Upper lobe of left lung (tissue), 6 donors: ENCODE measurements at regions not wholly inside any gene's neighbourhood (a gene's known extent, or its start where the extent isn't known, plus 50 kb on each side); places are given as distances from the start of the nearest gene placed in this dataset.

Source experiments
- ATAC-seq, 2 donors: fragments of 200-7000 bp; cut with Tn5 transposase; one replicate each; pipeline ENCODE4 v1.9.1; 2022; ENCODE audit warnings: mild to moderate bottlenecking in 2 of 2, moderate library complexity in 2 of 2; ENCODE audit not compliant: low FRiP score in 2 of 2
- DNase-seq, 2 donors: peaks; one replicate each; pipeline ENCODE4 v3.0.0-alpha.2; 2019 to 2020
- H3K27ac ChIP-seq, 4 donors: fragments of 200-600 bp; sonication (generic); one replicate each; pipeline ENCODE4 v1.5.1; 2016 to 2019
- H3K27me3 ChIP-seq, 4 donors: fragments of 200-600 bp; sonication (generic); one replicate each; pipeline ENCODE4 v1.5.1; 2017 to 2019
- H3K36me3 ChIP-seq, 4 donors: fragments of 200-600 bp; sonication (generic); one replicate each; pipeline ENCODE4 v1.5.1; 2016 to 2019
- H3K4me1 ChIP-seq, 4 donors: fragments of 200-600 bp; sonication (generic); one replicate each; pipeline ENCODE4 v1.5.1; 2018 to 2019
- H3K4me3 ChIP-seq, 4 donors: fragments of 200-600 bp; sonication (generic); one replicate each; pipeline ENCODE4 v1.5.1; 2017 to 2019; ENCODE audit warnings: mild to moderate bottlenecking in 2 of 4, moderate library complexity in 1 of 4
- H3K9me3 ChIP-seq, 4 donors: fragments of 200-600 bp; sonication (generic); one replicate each; pipeline ENCODE4 v1.5.1; 2018 to 2019
- CTCF ChIP-seq, 6 experiments: fragments of 450-650 bp in 4 of 6; fragments of 200-600 bp in 2 of 6; sonication (generic) in 2 of 6; IDR thresholded peaks; one replicate each; pipeline ENCODE4 v1.5.1; 2016 to 2019; ENCODE audit warnings: antibody characterized with exemption in 6 of 6
- EP300 ChIP-seq, 4 donors: sonication (generic); formaldehyde crosslinking; IDR thresholded peaks; one replicate each; pipeline ENCODE4 v1.5.1; 2017; ENCODE audit warnings: antibody characterized with exemption in 4 of 4, control low read depth in 2 of 4
- POLR2A ChIP-seq, 4 donors: fragments of 450-650 bp; IDR thresholded peaks; one replicate each; pipeline ENCODE4 v1.5.1; 2016 to 2017; ENCODE audit warnings: antibody characterized with exemption in 4 of 4, mild to moderate bottlenecking in 2 of 4
- POLR2AphosphoS5 ChIP-seq, 2 donors: sonication (generic); formaldehyde crosslinking; IDR thresholded peaks; one replicate each; pipeline ENCODE4 v1.5.1; 2017; ENCODE audit warnings: antibody characterized with exemption in 2 of 2
- WGBS, 2 donors: methylation state at CpG; one replicate each; pipeline ENCODE4 v1.1.5; 2017 to 2018; 5-methylcytosine and 5-hydroxymethylcytosine counted together
- donor health status: DM: no; HTN: no; CAD: no; lungs with moderate emphysema.
- donor health status: DM: no; HTN: yes; CAD: no; lungs with severe emphysema.

- H3K4me1 ChIP-seq: no peaks in the 10 kb centered on the region
- DNase-seq (no peak), ATAC-seq (no peak)
- no peaks in the 10 kb centered on the region for H3K27me3 ChIP-seq
- no peak overlapping the region for H3K4me3 ChIP-seq
- TF ChIP-seq POLR2AphosphoS5 (IDR thresholded peaks at IDR 0.05) (no peak), CTCF (IDR thresholded peaks at IDR 0.05) (no peak), EP300 (IDR thresholded peaks at IDR 0.05) (no peak), POLR2A (IDR thresholded peaks at IDR 0.05) (no peak)
- H3K9me3 ChIP-seq: no peaks in the 10 kb centered on the region
- H3K27ac ChIP-seq: no peak overlapping the region
- no peaks in the 10 kb centered on the region for H3K36me3 ChIP-seq
These were observed 208.0 kb upstream of the SPOPL start for GRCh38 chr2:138293549-138293948.

DNA sequence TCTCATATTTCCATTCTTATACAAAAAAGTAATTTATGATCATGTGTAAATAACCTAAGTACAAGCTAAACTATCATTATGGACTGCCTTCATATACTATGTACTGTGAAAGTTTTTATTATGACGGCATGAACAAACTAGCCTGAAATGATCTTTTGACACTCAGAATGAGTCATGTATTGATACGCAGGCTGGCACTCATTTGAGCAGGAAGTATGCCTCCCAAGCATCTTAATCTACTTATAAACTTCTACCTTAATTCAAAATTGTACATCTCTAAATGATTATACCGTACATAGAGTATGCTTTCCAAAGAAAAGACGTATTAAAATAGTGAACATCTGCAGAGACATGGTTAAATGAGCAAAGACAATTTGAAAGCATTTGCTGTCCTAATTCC lies 207.1 kb upstream of the SPOPL start:
- Histone ChIP-seq H3K27ac (no peak overlapping the region), H3K4me3 (no peak overlapping the region), H3K36me3 (no peaks in the 10 kb centered on the region), H3K4me1 (no peaks in the 10 kb centered on the region), H3K9me3 (no peaks in the 10 kb centered on the region), H3K27me3 (no peaks in the 10 kb centered on the region)
- DNase-seq: no peak
- 78 to 82% methylated on average over 4 of the region's 4 CpGs for WGBS, 2 donors
- no peak for ATAC-seq
- TF ChIP-seq CTCF (IDR thresholded peaks at IDR 0.05) (no peak), POLR2AphosphoS5 (IDR thresholded peaks at IDR 0.05) (no peak), EP300 (IDR thresholded peaks at IDR 0.05) (no peak), POLR2A (IDR thresholded peaks at IDR 0.05) (no peak)

DNA sequence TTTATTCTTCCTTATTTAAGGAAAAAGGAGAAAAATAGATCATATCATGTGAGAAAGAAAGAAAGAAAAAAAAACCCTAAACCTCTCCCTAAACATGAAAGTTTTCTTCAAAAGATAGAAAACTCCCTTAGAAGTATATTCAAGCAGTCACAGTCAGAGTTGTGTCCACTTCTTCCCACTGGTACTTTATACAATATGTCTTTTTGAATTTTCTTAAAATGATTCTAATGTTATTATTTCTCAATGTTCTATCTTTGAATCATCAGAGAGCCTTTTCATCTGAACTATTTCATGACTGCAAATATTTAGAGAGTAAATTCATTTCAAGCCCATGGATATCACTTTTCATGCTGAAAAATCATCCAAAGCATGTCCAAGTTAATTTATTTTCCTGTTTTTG lies 205.2 kb upstream of the SPOPL start:
- Histone ChIP-seq H3K4me3 (no peak overlapping the region), H3K9me3 (no peaks in the 10 kb centered on the region), H3K4me1 (no peaks in the 10 kb centered on the region), H3K27me3 (no peaks in the 10 kb centered on the region), H3K27ac (no peak overlapping the region), H3K36me3 (no peaks in the 10 kb centered on the region)
- ATAC-seq (no peak), DNase-seq (no peak)
- no peak for TF ChIP-seq POLR2A (IDR thresholded peaks at IDR 0.05)
- TF ChIP-seq POLR2AphosphoS5 (IDR thresholded peaks at IDR 0.05): no peak
- TF ChIP-seq CTCF (IDR thresholded peaks at IDR 0.05): no peak
- no peak for TF ChIP-seq EP300 (IDR thresholded peaks at IDR 0.05)

GRCh38 chr2:138298120-138298814 lies 203.3 kb upstream of the SPOPL start:
- WGBS, 2 donors: 93 to 94% methylated on average over 11 of the region's 11 CpGs
- H3K9me3 ChIP-seq: no peaks in the 10 kb centered on the region
- ATAC-seq (no peak), DNase-seq (no peak)
- H3K4me1 ChIP-seq: no peaks in the 10 kb centered on the region
- H3K4me3 ChIP-seq: no peak overlapping the region
- no peak for TF ChIP-seq POLR2AphosphoS5 (IDR thresholded peaks at IDR 0.05)
- TF ChIP-seq POLR2A (IDR thresholded peaks at IDR 0.05): no peak
- TF ChIP-seq EP300 (IDR thresholded peaks at IDR 0.05): no peak
- no peak for TF ChIP-seq CTCF (IDR thresholded peaks at IDR 0.05)
- no peak overlapping the region for H3K27ac ChIP-seq
- H3K27me3 ChIP-seq: no peaks in the 10 kb centered on the region
- H3K36me3 ChIP-seq: no peaks in the 10 kb centered on the region

- Histone ChIP-seq H3K27me3 (no peaks in the 10 kb centered on the region), H3K4me1 (no peaks in the 10 kb centered on the region), H3K9me3 (no peaks in the 10 kb centered on the region), H3K27ac (no peak overlapping the region), H3K36me3 (no peaks in the 10 kb centered on the region), H3K4me3 (no peak overlapping the region)
- no peak for TF ChIP-seq POLR2A (IDR thresholded peaks at IDR 0.05)
- no peak for TF ChIP-seq CTCF (IDR thresholded peaks at IDR 0.05)
- TF ChIP-seq EP300 (IDR thresholded peaks at IDR 0.05): no peak
- no peak for TF ChIP-seq POLR2AphosphoS5 (IDR thresholded peaks at IDR 0.05)
- no peak for DNase-seq
- no peak for ATAC-seq
- WGBS, 2 donors: 89 to 93% methylated on average over 3 of the region's 3 CpGs
These were observed 202.7 kb upstream of the SPOPL start for GRCh38 chr2:138298900-138299299.
